Suprapubic skin (tissue), 4 donors: ENCODE measurements at regions not wholly inside any gene's neighbourhood (a gene's known extent, or its start where the extent isn't known, plus 50 kb on each side); places are given as distances from the start of the nearest gene placed in this dataset.
"Not testable (repeated sequence)": the region's sequence is repeated elsewhere in the genome, so short reads cannot be mapped to it uniquely, and the experiment has no call there.

ENCODE experiments used
- DNase-seq, 2 donors: peaks; one replicate each; pipeline ENCODE4 v3.0.0-alpha.2; 2019; ENCODE audit warnings: low spot score in 2 of 2
- H3K27ac ChIP-seq: fragments of 200-600 bp; sonication (generic); one replicate; pipeline ENCODE4 v1.5.1; 2019
- H3K27me3 ChIP-seq: fragments of 200-600 bp; sonication (generic); one replicate; pipeline ENCODE4 v1.5.1; 2019
- H3K36me3 ChIP-seq: fragments of 200-600 bp; sonication (generic); one replicate; pipeline ENCODE4 v1.5.1; 2019
- H3K4me1 ChIP-seq: fragments of 200-600 bp; sonication (generic); one replicate; pipeline ENCODE4 v1.5.1; 2019
- H3K4me3 ChIP-seq: fragments of 200-600 bp; sonication (generic); one replicate; pipeline ENCODE4 v1.5.1; 2019; ENCODE audit warnings: mild to moderate bottlenecking
- H3K9me3 ChIP-seq: fragments of 200-600 bp; sonication (generic); one replicate; pipeline ENCODE4 v1.5.1; 2019
- EP300 ChIP-seq: sonication (generic); formaldehyde crosslinking; IDR thresholded peaks from one replicate; pipeline ENCODE4 v1.6.1; 2017; ENCODE audit warnings: antibody characterized with exemption
- POLR2A ChIP-seq, 2 donors: fragments of 450-650 bp; IDR thresholded peaks; one replicate each; pipeline ENCODE4 v1.6.1; 2017; ENCODE audit warnings: antibody characterized with exemption in 2 of 2, mild to moderate bottlenecking in 2 of 2, moderate library complexity in 2 of 2
- POLR2AphosphoS5 ChIP-seq, 3 donors: sonication (generic); formaldehyde crosslinking; IDR thresholded peaks; one replicate each; pipeline ENCODE4 v1.6.1; 2017; ENCODE audit warnings: antibody characterized with exemption in 3 of 3
- WGBS: methylation state at CpG from one replicate; pipeline ENCODE4 v1.1.5; 2018; 5-methylcytosine and 5-hydroxymethylcytosine counted together
- TF ChIP-seq, protein P1 (sequence below), 2 donors: fragments of 200-600 bp in 1 of 2; fragments of 450-650 bp in 1 of 2; sonication (generic) in 1 of 2; IDR thresholded peaks; one replicate each; pipeline ENCODE4 v1.5.1; 2016 to 2019; ENCODE audit warnings: antibody characterized with exemption in 2 of 2, mild to moderate bottlenecking in 1 of 2, moderate library complexity in 1 of 2

DNA sequence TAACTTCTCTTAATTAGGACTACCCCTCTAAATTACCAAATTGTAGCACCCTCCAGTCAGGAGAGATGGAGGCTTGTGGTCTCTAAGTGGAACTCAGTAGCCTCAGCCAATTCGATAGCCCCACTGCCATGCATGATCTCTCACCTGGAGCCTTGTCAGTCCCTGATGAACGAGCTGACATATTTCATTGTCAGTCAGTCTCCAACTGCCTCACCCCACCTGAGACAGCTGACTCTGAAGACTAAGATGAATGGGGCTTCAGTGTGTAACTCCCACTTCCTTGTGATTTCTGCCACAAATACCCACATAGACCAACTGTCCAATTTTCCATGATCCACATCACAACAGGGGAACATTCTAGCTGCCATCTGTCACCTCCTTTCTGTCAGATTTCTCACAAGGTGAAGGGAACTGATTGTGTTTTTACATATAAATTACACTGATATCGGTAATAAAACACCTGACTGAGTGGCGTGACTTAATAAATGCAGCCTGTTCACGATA is 206.5 kb downstream of the FAM181B start:
- H3K36me3 ChIP-seq: no peaks in the 10 kb centered on the region
- H3K27me3 ChIP-seq: no peaks in the 10 kb centered on the region
- H3K27ac ChIP-seq: no peak overlapping the region
- 71% methylated on average over 5 of the region's 5 CpGs for WGBS
- no peaks in the 10 kb centered on the region for H3K4me1 ChIP-seq
- H3K9me3 ChIP-seq: no peaks in the 10 kb centered on the region
- no peak for DNase-seq
- H3K4me3 ChIP-seq: no peak overlapping the region
- TF ChIP-seq POLR2AphosphoS5 (IDR thresholded peaks at IDR 0.05) (no peak), EP300 (no peak), POLR2A (IDR thresholded peaks at IDR 0.05) (no peak)
- TF ChIP-seq, protein P1, sequence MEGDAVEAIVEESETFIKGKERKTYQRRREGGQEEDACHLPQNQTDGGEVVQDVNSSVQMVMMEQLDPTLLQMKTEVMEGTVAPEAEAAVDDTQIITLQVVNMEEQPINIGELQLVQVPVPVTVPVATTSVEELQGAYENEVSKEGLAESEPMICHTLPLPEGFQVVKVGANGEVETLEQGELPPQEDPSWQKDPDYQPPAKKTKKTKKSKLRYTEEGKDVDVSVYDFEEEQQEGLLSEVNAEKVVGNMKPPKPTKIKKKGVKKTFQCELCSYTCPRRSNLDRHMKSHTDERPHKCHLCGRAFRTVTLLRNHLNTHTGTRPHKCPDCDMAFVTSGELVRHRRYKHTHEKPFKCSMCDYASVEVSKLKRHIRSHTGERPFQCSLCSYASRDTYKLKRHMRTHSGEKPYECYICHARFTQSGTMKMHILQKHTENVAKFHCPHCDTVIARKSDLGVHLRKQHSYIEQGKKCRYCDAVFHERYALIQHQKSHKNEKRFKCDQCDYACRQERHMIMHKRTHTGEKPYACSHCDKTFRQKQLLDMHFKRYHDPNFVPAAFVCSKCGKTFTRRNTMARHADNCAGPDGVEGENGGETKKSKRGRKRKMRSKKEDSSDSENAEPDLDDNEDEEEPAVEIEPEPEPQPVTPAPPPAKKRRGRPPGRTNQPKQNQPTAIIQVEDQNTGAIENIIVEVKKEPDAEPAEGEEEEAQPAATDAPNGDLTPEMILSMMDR (IDR thresholded peaks at IDR 0.05): no peak

DNA sequence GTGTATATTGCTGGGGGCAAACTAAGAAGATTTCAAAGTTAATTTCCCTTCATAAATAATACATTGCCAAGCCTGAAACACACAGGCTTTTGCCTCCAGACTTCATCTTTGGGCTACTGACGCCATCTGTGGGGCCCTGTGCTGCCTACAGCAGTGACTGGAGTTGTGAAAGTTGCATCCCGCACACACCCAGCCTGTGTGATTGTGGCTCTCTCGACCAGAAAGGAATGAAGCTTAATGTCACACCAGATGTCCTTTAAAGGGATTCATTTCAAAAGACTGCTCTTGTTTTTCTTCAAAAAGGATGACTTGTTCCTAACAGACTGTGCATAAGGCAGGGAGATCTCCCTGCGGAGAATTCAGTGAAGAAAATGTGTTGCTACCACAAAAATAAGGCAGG is 210.5 kb downstream of the FAM181B start:
- Histone ChIP-seq H3K36me3 (no peaks in the 10 kb centered on the region), H3K27me3 (no peaks in the 10 kb centered on the region), H3K4me3 (no peak overlapping the region), H3K27ac (no peak overlapping the region), H3K9me3 (no peaks in the 10 kb centered on the region), H3K4me1 (no peaks in the 10 kb centered on the region)
- DNase-seq: no peak
- TF ChIP-seq POLR2A (IDR thresholded peaks at IDR 0.05) (no peak), EP300 (no peak), POLR2AphosphoS5 (IDR thresholded peaks at IDR 0.05) (no peak)
- TF ChIP-seq, protein P1 (IDR thresholded peaks at IDR 0.05): no peak
- 21% methylated on average over 4 of the region's 4 CpGs for WGBS

DNA sequence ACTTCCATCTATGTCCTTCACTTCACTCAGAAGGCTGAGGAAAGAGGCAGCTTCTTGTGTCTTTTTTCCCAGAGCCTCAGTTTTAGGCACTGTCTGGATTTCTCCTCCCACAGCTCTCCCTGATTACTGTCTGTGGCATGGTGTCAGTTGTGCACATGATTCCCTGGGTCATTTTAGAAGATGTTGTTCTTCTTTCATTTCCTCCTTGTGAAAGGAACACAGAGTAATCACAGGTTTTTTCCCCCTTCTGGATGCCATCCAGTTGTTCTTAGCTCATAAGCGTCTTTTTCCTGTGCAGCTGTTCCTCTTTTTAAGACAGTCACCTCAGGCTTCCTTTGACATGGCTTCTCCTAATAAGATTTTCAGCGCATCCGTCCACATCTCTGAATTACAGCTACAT is 212.2 kb downstream of the FAM181B start:
- H3K4me3 ChIP-seq: no peak overlapping the region
- whole genome bisulfite sequencing: 35% methylated on average over 3 of the region's 3 CpGs
- H3K4me1 ChIP-seq: no peaks in the 10 kb centered on the region
- H3K36me3 ChIP-seq: no peaks in the 10 kb centered on the region
- no peaks in the 10 kb centered on the region for H3K9me3 ChIP-seq
- H3K27ac ChIP-seq: no peak overlapping the region
- TF ChIP-seq, protein P1 (IDR thresholded peaks at IDR 0.05): no peak
- TF ChIP-seq POLR2A (IDR thresholded peaks at IDR 0.05): no peak
- TF ChIP-seq POLR2AphosphoS5 (IDR thresholded peaks at IDR 0.05): no peak
- TF ChIP-seq EP300: no peak
- DNase-seq: no peak
- H3K27me3 ChIP-seq: no peaks in the 10 kb centered on the region

DNA sequence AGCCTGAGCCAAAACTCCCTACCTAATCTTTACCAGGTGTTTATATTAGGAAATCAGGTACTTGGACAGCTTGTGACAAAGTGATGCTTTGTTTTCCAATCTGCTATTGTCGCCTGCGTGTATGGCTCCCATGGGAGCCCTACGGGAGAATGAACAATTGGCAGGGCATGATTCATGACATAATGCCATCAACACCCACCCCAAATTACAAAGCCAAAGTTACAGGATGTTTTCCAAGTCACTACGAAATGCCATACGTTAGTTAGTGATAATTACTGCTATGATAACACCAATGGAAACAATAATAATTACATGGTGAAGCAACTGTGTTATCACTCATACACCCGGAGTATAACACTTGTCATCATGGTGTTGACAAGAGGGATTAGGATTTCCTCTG is 226.4 kb downstream of the FAM181B start:
- H3K9me3 ChIP-seq: no peaks in the 10 kb centered on the region
- WGBS: 56% methylated on average over 6 of the region's 6 CpGs

DNA sequence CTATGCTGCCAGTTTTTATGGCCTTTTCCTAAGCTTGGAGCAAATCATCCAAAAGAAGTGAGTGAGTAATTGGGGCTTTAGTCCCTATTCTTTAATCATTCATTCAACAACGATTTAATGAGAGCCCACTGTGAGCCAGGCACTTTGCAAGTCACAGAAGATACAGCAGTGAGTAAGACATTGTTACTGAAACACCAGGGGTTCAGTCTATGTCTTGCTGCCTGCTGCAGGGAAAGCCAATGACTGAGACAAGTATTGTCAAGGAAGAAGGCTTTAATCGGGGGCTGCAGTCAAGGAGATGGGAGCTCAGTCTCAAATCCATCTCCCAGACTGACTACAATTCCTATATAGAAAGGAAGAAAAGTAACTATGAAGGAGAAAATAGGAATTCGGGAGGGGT is 228.3 kb downstream of the FAM181B start:
- TF ChIP-seq, protein P1 (IDR thresholded peaks at IDR 0.05): no peak
- no peak for TF ChIP-seq POLR2AphosphoS5 (IDR thresholded peaks at IDR 0.05)
- TF ChIP-seq POLR2A (IDR thresholded peaks at IDR 0.05): no peak
- TF ChIP-seq EP300: no peak
- Histone ChIP-seq H3K4me3 (no peak overlapping the region), H3K36me3 (no peaks in the 10 kb centered on the region), H3K27me3 (no peaks in the 10 kb centered on the region), H3K27ac (no peak overlapping the region), H3K4me1 (peaks cover 4% of the 10 kb centered on the region), H3K9me3 (no peaks in the 10 kb centered on the region)
- no peak for DNase-seq
- WGBS: 54% methylated on average over 3 of the region's 3 CpGs

More for the DNA sequence above, 226.4 kb downstream of the FAM181B start:
- Histone ChIP-seq H3K4me3 (no peak overlapping the region), H3K4me1 (peaks cover 4% of the 10 kb centered on the region), H3K27me3 (no peaks in the 10 kb centered on the region), H3K36me3 (no peaks in the 10 kb centered on the region), H3K27ac (no peak overlapping the region)
- TF ChIP-seq POLR2AphosphoS5 (IDR thresholded peaks at IDR 0.05) (no peak), POLR2A (IDR thresholded peaks at IDR 0.05) (no peak), EP300 (no peak)
- TF ChIP-seq, protein P1 (IDR thresholded peaks at IDR 0.05): no peak
- DNase-seq: no peak

DNA sequence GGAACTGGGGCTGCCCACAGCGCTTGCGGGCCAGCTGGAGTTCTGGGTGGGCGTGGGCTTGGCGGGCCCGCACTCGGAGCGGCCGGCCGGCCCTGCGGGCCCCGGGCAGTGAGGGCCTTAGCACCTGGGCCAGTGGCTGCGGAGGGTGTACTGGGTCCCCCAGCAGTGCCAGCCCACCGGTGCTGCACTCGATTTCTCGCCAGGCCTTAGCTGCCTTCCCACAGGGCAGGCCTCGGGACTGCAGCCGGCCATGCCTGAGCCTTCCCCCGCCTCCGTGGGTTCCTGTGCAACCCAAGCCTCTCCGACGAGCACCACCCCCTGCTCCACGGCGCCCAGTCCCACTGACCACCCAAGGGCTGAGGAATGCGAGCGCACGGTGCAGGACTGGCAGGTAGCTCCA is 232.5 kb downstream of the FAM181B start:
- H3K27ac ChIP-seq, H3K36me3 ChIP-seq, DNase-seq, H3K4me3 ChIP-seq, H3K9me3 ChIP-seq, H3K27me3 ChIP-seq, H3K4me1 ChIP-seq: not testable (repeated sequence)
- 93% methylated on average over 5 of the region's 26 CpGs for WGBS
